T-helper 9 cell (primary cell): ENCODE measurements at regions not wholly inside any gene's neighbourhood (a gene's known extent, or its start where the extent isn't known, plus 50 kb on each side); places are given as distances from the start of the nearest gene placed in this dataset.

Experiments used
- DNase-seq: peaks from one replicate; pipeline ENCODE4 v3.0.0-alpha.2; 2020

- no peak for DNase-seq
Observed at GRCh38 chr12:45674181-45674977, 55.1 kb upstream of the ARID2 start.

GRCh38 chr12:45675534-45675933 lies 54.0 kb upstream of the ARID2 start:
- no peak for DNase-seq
